Keratinocyte (primary cell): ENCODE measurements at regions not wholly inside any gene's neighbourhood (a gene's known extent, or its start where the extent isn't known, plus 50 kb on each side); places are given as distances from the start of the nearest gene placed in this dataset.

Experiments used
- DNase-seq: peaks from one replicate; pipeline ENCODE4 v3.0.0-alpha.2; 2011; ENCODE audit warnings: low read depth, missing footprints, low spot score
- FAIRE-seq: peaks from 2 replicates; lab custom pipeline; 2011; peaks lifted over from hg19 to GRCh38; lab: Jason Lieb, UNC
- H2AFZ ChIP-seq: 2 replicates; pipeline ENCODE4 v1.6.0; 2012; ENCODE audit warnings: low read length, control low read depth, inconsistent platforms; ENCODE audit not compliant: control insufficient read depth
- H3K27ac ChIP-seq: 2 replicates; pipeline ENCODE4 v1.5.1; 2011; ENCODE audit warnings: low read length; ENCODE audit not compliant: control insufficient read depth, insufficient read depth
- H3K27me3 ChIP-seq: 3 replicates; pipeline ENCODE4 v1.6.0; 2011; ENCODE audit warnings: low read length; ENCODE audit not compliant: control insufficient read depth, insufficient read depth; ENCODE audit errors: extremely low read depth
- H3K36me3 ChIP-seq, 2 experiments: 2 replicates in 1 of 2; 3 replicates in 1 of 2; pipeline ENCODE4 v1.5.1; 2011; ENCODE audit warnings: low read length in 2 of 2, mild to moderate bottlenecking in 1 of 2; ENCODE audit not compliant: control insufficient read depth in 2 of 2, insufficient read depth in 2 of 2; ENCODE audit errors: extremely low read depth in 1 of 2
- H3K4me1 ChIP-seq: 3 replicates; pipeline ENCODE4 v1.5.1; 2011; ENCODE audit warnings: low read length; ENCODE audit not compliant: control insufficient read depth, insufficient read depth; ENCODE audit errors: extremely low read depth
- H3K4me2 ChIP-seq: 3 replicates; pipeline ENCODE4 v1.6.0; 2011; ENCODE audit warnings: low read depth, low read length; ENCODE audit not compliant: control insufficient read depth, insufficient read depth; ENCODE audit errors: extremely low read depth
- H3K4me3 ChIP-seq, 3 experiments: fragments of 200-600 bp in 1 of 3; sonication (generic) in 1 of 3; 2 replicates in 2 of 3; 3 replicates in 1 of 3; pipeline ENCODE4 v1.5.1; 2011 to 2016; ENCODE audit warnings: low read length in 3 of 3, mild to moderate bottlenecking in 3 of 3, control low read depth in 2 of 3, inconsistent platforms in 1 of 3, low read depth in 1 of 3, mixed read lengths in 1 of 3, mixed run types in 1 of 3, moderate library complexity in 1 of 3; ENCODE audit not compliant: control insufficient read depth in 2 of 3, insufficient read depth in 2 of 3; ENCODE audit errors: extremely low read depth in 1 of 3
- H3K79me2 ChIP-seq: 2 replicates; pipeline ENCODE4 v1.6.0; 2012; ENCODE audit warnings: low read length; ENCODE audit not compliant: control insufficient read depth, insufficient read depth
- H3K9ac ChIP-seq: 3 replicates; pipeline ENCODE4 v1.6.0; 2011; ENCODE audit warnings: low read length; ENCODE audit not compliant: control insufficient read depth, insufficient read depth; ENCODE audit errors: extremely low read depth
- H3K9me1 ChIP-seq: 3 replicates; pipeline ENCODE4 v1.6.0; 2011; ENCODE audit warnings: low read length; ENCODE audit not compliant: control insufficient read depth, insufficient read depth; ENCODE audit errors: extremely low read depth
- H3K9me3 ChIP-seq: 2 replicates; pipeline ENCODE4 v1.5.1; 2012; ENCODE audit warnings: low read depth, low read length; ENCODE audit not compliant: control insufficient read depth
- H4K20me1 ChIP-seq: 3 replicates; pipeline ENCODE4 v1.6.0; 2011; ENCODE audit warnings: low read length; ENCODE audit not compliant: control insufficient read depth, insufficient read depth; ENCODE audit errors: extremely low read depth
- EZH2 ChIP-seq: IDR thresholded peaks from one replicate; pipeline ENCODE4 v1.6.1; 2012; ENCODE audit warnings: inconsistent platforms, mild to moderate bottlenecking, low read length, moderate library complexity
- dilution Hi-C: fragments of 300-500 bp; cut with MboI; formaldehyde crosslinking; loops from one replicate; pipeline ENCODE4 v1.7.0; 2020; ENCODE audit warnings: low sequenced_read_pairs; ENCODE audit not compliant: extremely low pct_ligation_motif_present
- TF ChIP-seq, protein P1 (sequence below), 3 experiments: IDR thresholded peaks in 1 of 3; conservative IDR thresholded peaks in 1 of 3; optimal IDR thresholded peaks in 1 of 3; 2 replicates in 2 of 3; 3 replicates in 1 of 3; pipeline versions ENCODE3 to v1.5.1; 2011; ENCODE audit warnings: low read length in 3 of 3, mild to moderate bottlenecking in 3 of 3, moderate library complexity in 2 of 3, control low read depth in 1 of 3, inconsistent platforms in 1 of 3; ENCODE audit not compliant: insufficient read depth in 2 of 3; ENCODE audit errors: extremely low read depth in 1 of 3

DNA sequence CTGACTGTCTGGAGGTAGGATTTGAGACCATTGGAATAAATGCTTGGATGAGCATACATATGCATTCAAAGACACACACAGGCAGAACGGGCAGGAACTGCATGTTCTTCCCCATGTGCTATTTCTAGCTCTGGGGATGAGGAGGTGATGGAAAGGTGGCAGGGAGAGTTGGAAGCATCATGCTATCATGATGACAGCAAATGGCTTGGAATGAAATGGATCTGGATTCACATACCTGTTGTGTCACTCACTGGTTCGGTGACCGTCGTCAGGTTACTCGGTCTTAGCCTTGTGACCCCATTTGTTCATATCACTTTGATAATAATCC lies 627.9 kb upstream of the KIRREL3 start:
- Histone ChIP-seq H3K9me1 (no peaks in the 10 kb centered on the region), H4K20me1 (no peaks in the 10 kb centered on the region), H3K4me3 (no peak overlapping the region), H3K9me3 (peaks cover 3% of the 10 kb centered on the region), H3K27ac (no peak overlapping the region), H3K9ac (no peak overlapping the region), H3K4me2 (no peak overlapping the region), H2AFZ (no peak overlapping the region), H3K36me3 (no peaks in the 10 kb centered on the region), H3K4me1 (no peaks in the 10 kb centered on the region), H3K27me3 (no peaks in the 10 kb centered on the region), H3K79me2 (no peaks in the 10 kb centered on the region)
- DNase-seq (no peak), FAIRE-seq (no peak)
- dilution Hi-C loops: no loop called here
- TF ChIP-seq, protein P1, sequence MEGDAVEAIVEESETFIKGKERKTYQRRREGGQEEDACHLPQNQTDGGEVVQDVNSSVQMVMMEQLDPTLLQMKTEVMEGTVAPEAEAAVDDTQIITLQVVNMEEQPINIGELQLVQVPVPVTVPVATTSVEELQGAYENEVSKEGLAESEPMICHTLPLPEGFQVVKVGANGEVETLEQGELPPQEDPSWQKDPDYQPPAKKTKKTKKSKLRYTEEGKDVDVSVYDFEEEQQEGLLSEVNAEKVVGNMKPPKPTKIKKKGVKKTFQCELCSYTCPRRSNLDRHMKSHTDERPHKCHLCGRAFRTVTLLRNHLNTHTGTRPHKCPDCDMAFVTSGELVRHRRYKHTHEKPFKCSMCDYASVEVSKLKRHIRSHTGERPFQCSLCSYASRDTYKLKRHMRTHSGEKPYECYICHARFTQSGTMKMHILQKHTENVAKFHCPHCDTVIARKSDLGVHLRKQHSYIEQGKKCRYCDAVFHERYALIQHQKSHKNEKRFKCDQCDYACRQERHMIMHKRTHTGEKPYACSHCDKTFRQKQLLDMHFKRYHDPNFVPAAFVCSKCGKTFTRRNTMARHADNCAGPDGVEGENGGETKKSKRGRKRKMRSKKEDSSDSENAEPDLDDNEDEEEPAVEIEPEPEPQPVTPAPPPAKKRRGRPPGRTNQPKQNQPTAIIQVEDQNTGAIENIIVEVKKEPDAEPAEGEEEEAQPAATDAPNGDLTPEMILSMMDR (optimal IDR thresholded peaks at IDR 0.05 in 1 of 3, IDR thresholded peaks at IDR 0.05 in 1 of 3, conservative IDR thresholded peaks at IDR 0.05 in 1 of 3; ENCODE audit: extremely low read depth in 1 of 3, insufficient read depth in 2 of 3, low read length in 3 of 3): no peak
- no peak for TF ChIP-seq EZH2

DNA sequence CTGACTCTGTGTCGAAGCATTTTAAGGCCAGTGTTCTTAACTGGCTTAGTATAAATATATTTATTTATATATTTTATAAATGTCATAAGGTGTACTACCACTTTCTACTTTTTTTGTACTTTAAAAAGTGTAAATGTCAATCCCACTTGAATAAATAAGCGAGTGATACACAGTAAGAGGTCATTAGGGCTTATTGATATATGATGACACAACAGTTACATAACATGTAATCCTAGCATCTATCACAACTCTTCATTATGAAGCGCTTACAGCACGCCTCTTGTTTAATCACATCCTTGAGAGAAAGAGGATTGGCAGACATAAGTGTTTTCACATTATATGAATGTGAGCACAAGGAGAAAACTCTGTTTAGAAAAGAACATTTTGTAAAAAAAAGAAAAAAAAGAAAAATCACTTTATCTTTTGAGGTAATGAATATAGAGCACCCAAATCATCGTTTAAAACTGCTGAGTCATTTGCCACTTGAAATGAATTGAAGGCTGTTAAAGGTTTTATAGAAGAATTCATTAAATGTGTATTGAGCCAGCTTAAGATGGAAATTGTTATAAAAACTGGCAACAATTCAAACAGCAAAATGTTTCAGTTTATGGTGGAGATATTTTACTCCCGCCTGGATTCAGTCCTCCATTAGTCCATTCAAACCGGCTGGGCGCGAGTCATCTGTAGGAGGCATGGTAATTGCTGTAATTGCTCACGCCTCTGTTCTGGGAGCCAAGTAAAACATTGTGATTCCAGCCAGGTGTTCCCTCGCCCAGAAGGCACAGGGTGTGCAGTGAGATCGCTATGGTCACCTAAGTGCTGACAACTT lies 627.3 kb upstream of the KIRREL3 start:
- Histone ChIP-seq H2AFZ (no peak overlapping the region), H3K4me3 (no peak overlapping the region), H3K9me1 (no peaks in the 10 kb centered on the region), H3K79me2 (no peaks in the 10 kb centered on the region), H3K9me3 (peaks cover 3% of the 10 kb centered on the region), H3K27me3 (no peaks in the 10 kb centered on the region), H3K9ac (no peak overlapping the region), H3K27ac (no peak overlapping the region), H4K20me1 (no peaks in the 10 kb centered on the region), H3K36me3 (no peaks in the 10 kb centered on the region), H3K4me2 (no peak overlapping the region), H3K4me1 (no peaks in the 10 kb centered on the region)
- DNase-seq (no peak), FAIRE-seq (no peak)
- dilution Hi-C loops: no loop called here
- no peak for TF ChIP-seq EZH2
- TF ChIP-seq, protein P1 (optimal IDR thresholded peaks at IDR 0.05 in 1 of 3, IDR thresholded peaks at IDR 0.05 in 1 of 3, conservative IDR thresholded peaks at IDR 0.05 in 1 of 3; ENCODE audit: extremely low read depth in 1 of 3, insufficient read depth in 2 of 3, low read length in 3 of 3): no peak
